ENCODE measurements at regions not wholly inside any gene's neighbourhood (a gene's known extent, or its start where the extent isn't known, plus 50 kb on each side); places are given as distances from the start of the nearest gene placed in this dataset.

DNA sequence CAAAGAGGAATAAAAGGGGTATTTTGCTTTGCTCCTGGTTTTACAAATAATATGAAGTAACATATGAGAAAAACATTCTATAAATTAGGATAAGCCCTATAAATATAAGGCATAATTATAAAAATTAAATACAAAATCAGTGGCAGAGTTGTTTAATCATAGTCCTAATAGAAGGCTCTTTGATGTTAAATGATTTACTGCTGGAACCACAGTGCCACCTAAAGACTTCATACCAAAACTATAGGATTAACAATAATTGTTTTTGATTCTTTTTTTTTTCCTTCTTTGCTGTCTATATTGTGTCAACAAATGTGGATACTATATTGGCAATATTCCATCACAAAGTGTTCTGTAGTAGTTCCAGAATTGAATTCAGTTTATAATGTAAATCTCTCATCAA, 837.7 kb upstream of the SLC39A10 start (continued):
- TF ChIP-seq MEIS1 (CRISPR knock-in tag; IDR thresholded peaks at IDR 0.05; ENCODE audit: borderline replicate concordance) = no peak

DNA sequence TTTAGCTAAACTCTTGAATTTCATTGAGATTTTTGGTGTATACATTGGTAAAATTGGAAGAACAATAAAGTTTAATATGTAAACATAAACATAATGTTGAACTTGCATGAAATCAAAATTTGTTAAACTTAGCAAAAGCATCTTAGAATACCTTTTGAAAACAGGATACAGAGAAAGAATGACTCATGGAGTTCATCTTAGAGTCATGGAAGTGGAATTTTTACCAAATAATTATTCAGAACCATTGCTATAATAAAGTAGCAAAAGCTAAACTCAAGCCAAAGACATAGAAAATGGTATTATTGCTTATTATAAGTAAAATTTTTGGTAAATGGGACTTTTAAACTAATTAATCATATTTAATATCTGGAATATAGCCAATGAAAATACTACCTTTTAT, 841.6 kb upstream of the SLC39A10 start:
- TF ChIP-seq ZNF837 (tag by site-specific recombination; IDR thresholded peaks at IDR 0.05) (no peak), KLF9 (tag by site-specific recombination; IDR thresholded peaks at IDR 0.05; ENCODE audit: low read depth) (no peak), ZBTB20 (tag by site-specific recombination; IDR thresholded peaks at IDR 0.05) (no peak), KLF7 (tag by site-specific recombination; IDR thresholded peaks at IDR 0.05; ENCODE audit: borderline replicate concordance) (no peak), ZBTB8A (tag by site-specific recombination; IDR thresholded peaks at IDR 0.05) (no peak), OVOL3 (tag by site-specific recombination; IDR thresholded peaks at IDR 0.05) (no peak), ZNF302 (tag by site-specific recombination; IDR thresholded peaks at IDR 0.05; ENCODE audit: low read depth) (no peak), ZNF416 (tag by site-specific recombination; IDR thresholded peaks at IDR 0.05) (no peak), FEZF1 (tag by site-specific recombination; IDR thresholded peaks at IDR 0.05) (no peak)
- TF ChIP-seq, protein P1, sequence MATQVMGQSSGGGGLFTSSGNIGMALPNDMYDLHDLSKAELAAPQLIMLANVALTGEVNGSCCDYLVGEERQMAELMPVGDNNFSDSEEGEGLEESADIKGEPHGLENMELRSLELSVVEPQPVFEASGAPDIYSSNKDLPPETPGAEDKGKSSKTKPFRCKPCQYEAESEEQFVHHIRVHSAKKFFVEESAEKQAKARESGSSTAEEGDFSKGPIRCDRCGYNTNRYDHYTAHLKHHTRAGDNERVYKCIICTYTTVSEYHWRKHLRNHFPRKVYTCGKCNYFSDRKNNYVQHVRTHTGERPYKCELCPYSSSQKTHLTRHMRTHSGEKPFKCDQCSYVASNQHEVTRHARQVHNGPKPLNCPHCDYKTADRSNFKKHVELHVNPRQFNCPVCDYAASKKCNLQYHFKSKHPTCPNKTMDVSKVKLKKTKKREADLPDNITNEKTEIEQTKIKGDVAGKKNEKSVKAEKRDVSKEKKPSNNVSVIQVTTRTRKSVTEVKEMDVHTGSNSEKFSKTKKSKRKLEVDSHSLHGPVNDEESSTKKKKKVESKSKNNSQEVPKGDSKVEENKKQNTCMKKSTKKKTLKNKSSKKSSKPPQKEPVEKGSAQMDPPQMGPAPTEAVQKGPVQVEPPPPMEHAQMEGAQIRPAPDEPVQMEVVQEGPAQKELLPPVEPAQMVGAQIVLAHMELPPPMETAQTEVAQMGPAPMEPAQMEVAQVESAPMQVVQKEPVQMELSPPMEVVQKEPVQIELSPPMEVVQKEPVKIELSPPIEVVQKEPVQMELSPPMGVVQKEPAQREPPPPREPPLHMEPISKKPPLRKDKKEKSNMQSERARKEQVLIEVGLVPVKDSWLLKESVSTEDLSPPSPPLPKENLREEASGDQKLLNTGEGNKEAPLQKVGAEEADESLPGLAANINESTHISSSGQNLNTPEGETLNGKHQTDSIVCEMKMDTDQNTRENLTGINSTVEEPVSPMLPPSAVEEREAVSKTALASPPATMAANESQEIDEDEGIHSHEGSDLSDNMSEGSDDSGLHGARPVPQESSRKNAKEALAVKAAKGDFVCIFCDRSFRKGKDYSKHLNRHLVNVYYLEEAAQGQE (tag by site-specific recombination; IDR thresholded peaks at IDR 0.05) = no peak
- TF ChIP-seq, protein P2, sequence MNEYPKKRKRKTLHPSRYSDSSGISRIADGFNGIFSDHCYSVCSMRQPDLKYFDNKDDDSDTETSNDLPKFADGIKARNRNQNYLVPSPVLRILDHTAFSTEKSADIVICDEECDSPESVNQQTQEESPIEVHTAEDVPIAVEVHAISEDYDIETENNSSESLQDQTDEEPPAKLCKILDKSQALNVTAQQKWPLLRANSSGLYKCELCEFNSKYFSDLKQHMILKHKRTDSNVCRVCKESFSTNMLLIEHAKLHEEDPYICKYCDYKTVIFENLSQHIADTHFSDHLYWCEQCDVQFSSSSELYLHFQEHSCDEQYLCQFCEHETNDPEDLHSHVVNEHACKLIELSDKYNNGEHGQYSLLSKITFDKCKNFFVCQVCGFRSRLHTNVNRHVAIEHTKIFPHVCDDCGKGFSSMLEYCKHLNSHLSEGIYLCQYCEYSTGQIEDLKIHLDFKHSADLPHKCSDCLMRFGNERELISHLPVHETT (tag by site-specific recombination; IDR thresholded peaks at IDR 0.05) = no peak
- no peaks in the 10 kb centered on the region for H3K4me1 ChIP-seq (ENCODE audit: control insufficient read depth, insufficient read depth, low read length)
- H3K9me3 ChIP-seq (ENCODE audit: control insufficient read depth, insufficient read depth, low read depth, low read length) = no peaks in the 10 kb centered on the region
- no peaks in the 10 kb centered on the region for H3K36me3 ChIP-seq (ENCODE audit: control insufficient read depth in 2 of 2, insufficient read depth in 1 of 2, low read length in 2 of 2)
- POLR2A ChIA-PET = no interaction called here
- CTCF ChIA-PET = no interaction called here
- H3K4me3 ChIP-seq (ENCODE audit: low read depth, low read length) = no peak overlapping the region
- no peak overlapping the region for H3K27ac ChIP-seq (ENCODE audit: extremely low read depth, low read depth, low read length)

DNA sequence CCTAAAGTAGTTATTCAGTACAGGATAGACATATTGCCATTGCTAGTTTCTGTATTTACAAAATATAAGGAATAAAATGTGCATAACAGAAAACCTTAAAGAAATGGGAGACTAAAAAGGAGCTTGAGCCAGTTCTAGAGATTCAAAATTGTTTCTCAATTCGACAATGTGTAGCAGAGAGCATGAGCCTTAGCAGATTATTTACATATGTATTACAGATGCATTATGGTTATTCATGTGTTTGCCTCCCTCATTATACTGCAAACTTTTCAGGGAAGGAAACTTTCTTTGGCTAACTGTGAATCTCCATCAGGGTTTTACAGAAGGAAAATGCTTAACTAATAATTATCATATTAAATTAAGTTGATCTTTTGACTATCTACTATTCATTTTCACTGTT, 854.4 kb upstream of the SLC39A10 start:
- H3K4me1 ChIP-seq (ENCODE audit: control insufficient read depth, insufficient read depth, low read length) = no peaks in the 10 kb centered on the region
- ChIA-PET POLR2A (no interaction called here), CTCF (no interaction called here)
- no peaks in the 10 kb centered on the region for H3K9me3 ChIP-seq (ENCODE audit: control insufficient read depth, insufficient read depth, low read depth, low read length)
- no peak for TF ChIP-seq ZNF514 (tag by site-specific recombination; IDR thresholded peaks at IDR 0.05)
- TF ChIP-seq, protein P3, sequence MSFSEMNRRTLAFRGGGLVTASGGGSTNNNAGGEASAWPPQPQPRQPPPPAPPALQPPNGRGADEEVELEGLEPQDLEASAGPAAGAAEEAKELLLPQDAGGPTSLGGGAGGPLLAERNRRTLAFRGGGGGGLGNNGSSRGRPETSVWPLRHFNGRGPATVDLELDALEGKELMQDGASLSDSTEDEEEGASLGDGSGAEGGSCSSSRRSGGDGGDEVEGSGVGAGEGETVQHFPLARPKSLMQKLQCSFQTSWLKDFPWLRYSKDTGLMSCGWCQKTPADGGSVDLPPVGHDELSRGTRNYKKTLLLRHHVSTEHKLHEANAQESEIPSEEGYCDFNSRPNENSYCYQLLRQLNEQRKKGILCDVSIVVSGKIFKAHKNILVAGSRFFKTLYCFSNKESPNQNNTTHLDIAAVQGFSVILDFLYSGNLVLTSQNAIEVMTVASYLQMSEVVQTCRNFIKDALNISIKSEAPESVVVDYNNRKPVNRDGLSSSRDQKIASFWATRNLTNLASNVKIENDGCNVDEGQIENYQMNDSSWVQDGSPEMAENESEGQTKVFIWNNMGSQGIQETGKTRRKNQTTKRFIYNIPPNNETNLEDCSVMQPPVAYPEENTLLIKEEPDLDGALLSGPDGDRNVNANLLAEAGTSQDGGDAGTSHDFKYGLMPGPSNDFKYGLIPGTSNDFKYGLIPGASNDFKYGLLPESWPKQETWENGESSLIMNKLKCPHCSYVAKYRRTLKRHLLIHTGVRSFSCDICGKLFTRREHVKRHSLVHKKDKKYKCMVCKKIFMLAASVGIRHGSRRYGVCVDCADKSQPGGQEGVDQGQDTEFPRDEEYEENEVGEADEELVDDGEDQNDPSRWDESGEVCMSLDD (tag by site-specific recombination; IDR thresholded peaks at IDR 0.05) = no peak
- TF ChIP-seq PRDM1 (tag by site-specific recombination; IDR thresholded peaks at IDR 0.05) = no peak
- no peak for TF ChIP-seq ZNF426 (tag by site-specific recombination; IDR thresholded peaks at IDR 0.05)
- no peak overlapping the region for H3K27ac ChIP-seq (ENCODE audit: extremely low read depth, low read depth, low read length)
- H3K36me3 ChIP-seq (ENCODE audit: control insufficient read depth in 2 of 2, insufficient read depth in 1 of 2, low read length in 2 of 2) = no peaks in the 10 kb centered on the region
- no peak overlapping the region for H3K4me3 ChIP-seq (ENCODE audit: low read depth, low read length)
